PC-9 (cell line): ENCODE measurements at regions not wholly inside any gene's neighbourhood (a gene's known extent, or its start where the extent isn't known, plus 50 kb on each side); places are given as distances from the start of the nearest gene placed in this dataset.

Experiments
- EZH2 ChIP-seq: fragments of 200-600 bp; sonication (generic); IDR thresholded peaks from 2 replicates; pipeline ENCODE4 v1.8.0; 2017; ENCODE audit warnings: antibody characterized with exemption, low read depth
- TF ChIP-seq, protein P1 (sequence below): fragments of 200-600 bp; sonication (generic); conservative IDR thresholded peaks from 2 replicates; pipeline ENCODE4 v1.6.1; 2017; ENCODE audit warnings: mixed run types, antibody characterized with exemption, mild to moderate bottlenecking, moderate library complexity

DNA sequence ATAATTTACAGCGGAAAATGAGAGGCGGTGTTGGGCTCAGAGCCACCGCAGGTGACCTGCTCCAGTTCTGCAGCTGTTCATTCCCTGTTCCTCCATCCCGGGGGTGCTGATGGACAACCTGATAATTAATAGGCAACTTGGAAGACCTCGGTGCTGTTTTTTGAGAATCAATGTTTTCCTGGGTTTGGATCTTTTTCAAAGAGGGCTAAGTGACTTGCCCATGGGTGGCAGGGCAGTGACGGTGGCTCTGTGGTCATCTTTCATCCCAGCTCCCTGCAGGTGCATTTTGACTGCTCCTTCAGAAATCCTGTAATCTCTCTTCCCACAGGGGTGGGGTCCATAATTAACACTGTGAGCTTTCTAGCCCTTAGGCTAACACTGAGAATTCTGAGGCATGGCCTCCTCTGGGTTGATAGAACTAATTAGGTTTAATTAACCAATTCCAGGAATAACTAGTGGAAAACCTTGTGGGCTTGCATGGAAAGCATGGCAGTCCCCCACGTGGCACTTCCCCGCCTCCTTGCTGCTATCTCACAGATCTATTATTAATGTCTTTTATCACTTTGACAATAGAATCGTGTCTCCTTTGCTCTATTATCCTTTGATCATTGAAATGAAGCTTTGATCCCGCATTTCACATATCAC lies 217.9 kb downstream of the GLRX3 start:
- TF ChIP-seq, protein P1, sequence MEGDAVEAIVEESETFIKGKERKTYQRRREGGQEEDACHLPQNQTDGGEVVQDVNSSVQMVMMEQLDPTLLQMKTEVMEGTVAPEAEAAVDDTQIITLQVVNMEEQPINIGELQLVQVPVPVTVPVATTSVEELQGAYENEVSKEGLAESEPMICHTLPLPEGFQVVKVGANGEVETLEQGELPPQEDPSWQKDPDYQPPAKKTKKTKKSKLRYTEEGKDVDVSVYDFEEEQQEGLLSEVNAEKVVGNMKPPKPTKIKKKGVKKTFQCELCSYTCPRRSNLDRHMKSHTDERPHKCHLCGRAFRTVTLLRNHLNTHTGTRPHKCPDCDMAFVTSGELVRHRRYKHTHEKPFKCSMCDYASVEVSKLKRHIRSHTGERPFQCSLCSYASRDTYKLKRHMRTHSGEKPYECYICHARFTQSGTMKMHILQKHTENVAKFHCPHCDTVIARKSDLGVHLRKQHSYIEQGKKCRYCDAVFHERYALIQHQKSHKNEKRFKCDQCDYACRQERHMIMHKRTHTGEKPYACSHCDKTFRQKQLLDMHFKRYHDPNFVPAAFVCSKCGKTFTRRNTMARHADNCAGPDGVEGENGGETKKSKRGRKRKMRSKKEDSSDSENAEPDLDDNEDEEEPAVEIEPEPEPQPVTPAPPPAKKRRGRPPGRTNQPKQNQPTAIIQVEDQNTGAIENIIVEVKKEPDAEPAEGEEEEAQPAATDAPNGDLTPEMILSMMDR, result no peak
- no peak for TF ChIP-seq EZH2
